ENCODE measurements at regions not wholly inside any gene's neighbourhood (a gene's known extent, or its start where the extent isn't known, plus 50 kb on each side); places are given as distances from the start of the nearest gene placed in this dataset.

GRCh38 chr1:34331020-34331926, 154.6 kb downstream of the C1orf94 start:
- no peak for DNase-seq

GRCh38 chr1:34332996-34333395, 156.3 kb downstream of the C1orf94 start:
- no peak for DNase-seq

DNA sequence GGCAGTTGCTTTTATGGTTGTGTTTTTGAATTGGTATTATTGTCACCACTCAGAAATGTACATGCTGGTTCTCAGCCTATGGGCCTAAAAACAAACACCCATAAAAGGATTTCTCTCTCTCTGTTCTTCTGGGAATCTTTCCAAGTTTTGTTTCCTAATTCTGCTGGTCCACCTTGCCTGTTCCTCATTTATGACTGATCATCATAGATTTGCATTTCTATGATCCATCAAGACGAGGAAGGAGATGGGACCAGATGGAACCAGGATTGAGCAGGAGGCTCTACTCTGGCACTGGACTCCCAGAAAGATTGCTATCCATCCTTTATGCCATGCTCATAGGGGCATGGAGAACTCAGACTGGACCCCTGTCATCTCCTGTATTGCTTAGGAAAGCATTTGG, 162.2 kb downstream of the C1orf94 start:
- DNase-seq, result no peak

- DNase-seq, result no peak
Measured at GRCh38 chr1:34341896-34342295, 165.2 kb downstream of the C1orf94 start.

DNA sequence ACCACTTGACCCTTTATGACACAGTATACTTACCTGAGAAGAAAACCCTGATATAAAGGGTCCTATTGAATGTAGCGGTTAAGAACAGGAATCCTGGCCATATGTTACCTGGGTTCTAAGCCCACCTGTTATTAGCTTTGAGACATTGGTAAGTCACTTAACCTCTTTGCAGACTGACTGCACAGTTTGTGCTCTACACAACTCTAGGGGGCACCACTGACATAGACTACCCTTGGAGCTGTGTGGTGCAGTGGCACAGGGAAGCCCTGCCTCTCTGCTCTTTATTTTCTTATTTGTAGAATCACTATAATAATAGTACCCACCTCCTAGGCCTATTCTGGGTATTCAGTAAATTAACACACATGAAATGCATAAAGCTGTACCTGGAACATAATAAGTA, 165.6 kb downstream of the C1orf94 start:
- DNase-seq, result no peak

DNA sequence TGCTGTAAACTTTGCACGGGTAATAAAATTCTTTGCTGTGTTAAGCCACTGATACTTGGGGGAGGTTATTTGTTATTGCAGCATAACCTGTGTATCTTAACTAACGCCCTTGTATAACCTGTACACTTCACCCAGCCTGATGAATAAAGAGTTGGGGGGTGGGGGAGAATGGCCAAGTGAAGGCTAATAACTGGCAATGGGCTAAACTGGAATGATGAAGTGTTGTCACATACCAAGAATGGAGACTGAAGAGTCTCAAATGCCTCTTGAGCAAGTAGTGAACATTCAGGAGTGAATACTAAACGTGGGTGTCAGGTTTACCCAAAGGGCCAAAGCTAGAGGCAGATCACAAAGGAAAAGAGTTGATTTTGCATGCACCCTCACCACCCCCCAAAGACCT, 169.4 kb downstream of the C1orf94 start:
- DNase-seq, result no peak

DNA sequence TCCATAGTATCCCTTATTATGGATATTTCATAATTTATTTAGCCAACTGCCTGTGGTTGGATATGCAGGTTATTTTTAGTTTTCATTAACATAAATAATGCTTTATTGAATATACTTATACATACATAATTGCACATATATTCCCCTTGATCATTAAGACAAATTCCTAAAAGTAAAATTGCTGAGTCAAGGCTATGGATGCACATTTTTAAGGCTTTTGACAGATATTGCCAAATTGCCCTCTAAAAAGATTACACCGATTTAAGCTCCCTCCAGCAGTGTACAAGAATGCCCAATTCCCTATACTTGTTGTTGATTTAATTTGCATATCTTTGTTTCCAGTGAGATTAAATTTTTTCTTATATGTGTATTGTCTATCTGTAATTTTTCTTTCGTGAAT, 176.7 kb downstream of the C1orf94 start:
- DNase-seq, result no peak

- no peak for DNase-seq
Measured at GRCh38 chr1:34354367-34354766, 177.7 kb downstream of the C1orf94 start.

DNA sequence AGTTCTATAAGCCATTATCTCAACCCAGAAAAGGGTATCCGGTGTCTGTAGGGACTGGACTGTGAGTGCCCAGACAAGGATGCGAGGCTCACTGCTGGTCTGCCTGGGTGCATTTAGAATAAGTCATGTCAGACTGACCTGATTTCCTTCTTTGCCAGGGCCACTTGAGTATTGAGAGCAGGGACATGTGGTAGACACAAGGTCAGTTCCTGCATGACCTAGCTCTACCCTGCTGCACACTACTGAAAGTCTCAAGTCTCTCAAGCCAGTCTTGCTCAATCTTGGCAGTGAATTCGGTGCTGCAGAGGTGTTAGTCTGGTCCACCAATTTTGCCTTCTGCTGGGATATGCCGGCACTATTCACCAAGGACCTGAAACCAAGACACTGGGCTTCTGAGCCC, 180.1 kb downstream of the C1orf94 start:
- DNase-seq, result no peak

DNA sequence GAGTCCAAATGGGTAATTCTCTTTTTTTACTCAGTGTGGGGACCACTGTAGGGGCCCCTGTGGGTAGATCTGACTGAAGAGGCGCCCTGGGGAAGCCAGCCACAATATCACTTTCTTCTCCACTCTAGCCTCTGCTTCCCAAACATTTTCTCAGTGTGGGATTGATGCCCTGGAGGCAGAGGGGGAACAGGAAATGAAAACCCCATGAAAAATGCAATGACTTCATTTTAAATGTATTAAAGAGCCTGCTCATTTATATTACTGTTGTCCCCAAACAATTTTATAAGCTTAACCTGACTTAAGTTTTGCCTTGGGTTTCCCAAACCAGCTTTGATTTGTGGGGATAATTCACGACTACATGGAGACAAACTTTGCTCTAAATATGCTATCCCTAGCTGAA, 181.9 kb downstream of the C1orf94 start:
- DNase-seq, result no peak

DNA sequence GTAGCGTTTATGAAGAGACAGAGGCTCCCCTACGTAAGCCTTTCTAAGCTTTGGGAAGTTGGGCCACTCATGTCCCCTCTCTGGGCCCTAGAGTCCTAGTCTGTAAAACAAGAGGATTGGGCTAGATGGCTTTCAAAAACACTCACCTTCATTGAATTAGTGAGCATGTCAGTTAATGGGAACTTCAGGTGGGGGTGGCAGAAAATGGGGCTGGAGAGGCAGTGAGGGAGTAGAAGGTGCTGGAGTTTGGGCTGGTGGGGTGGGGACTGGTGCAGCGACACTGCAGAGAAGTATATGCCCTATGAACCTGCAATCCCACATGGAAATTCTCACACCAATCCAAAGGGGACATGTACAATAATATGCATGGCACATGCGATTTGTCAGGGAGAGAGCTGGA, 182.7 kb downstream of the C1orf94 start:
- no peak for DNase-seq

DNA sequence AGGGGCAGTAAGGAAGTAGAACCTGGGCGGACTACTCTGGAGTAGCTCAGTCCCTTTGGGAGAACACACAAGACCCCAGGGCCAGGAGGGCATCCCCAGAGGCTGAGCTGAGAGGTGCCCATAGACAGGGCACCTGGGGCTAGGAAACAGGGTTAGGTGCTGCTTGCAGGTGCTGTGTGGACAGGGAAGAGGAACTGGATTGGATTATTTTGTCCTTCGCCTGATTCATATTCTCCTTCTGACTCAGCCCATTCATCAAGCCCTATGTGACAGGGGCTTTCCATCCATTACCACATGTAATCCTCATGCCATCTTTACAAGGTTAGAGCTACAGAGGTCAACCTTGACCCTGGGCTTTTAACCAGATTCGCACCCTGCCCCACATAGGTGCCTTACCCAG, 183.9 kb downstream of the C1orf94 start:
- no peak for DNase-seq

GRCh38 chr1:34361121-34361520, 184.4 kb downstream of the C1orf94 start:
- DNase-seq, result no peak

- no peak for DNase-seq
Measured at GRCh38 chr1:34361781-34362357, 185.2 kb downstream of the C1orf94 start.

- no peak for DNase-seq
Measured at GRCh38 chr1:34362949-34363348, 186.2 kb downstream of the C1orf94 start.

- no peak for DNase-seq
Measured at GRCh38 chr1:34363447-34363846, 186.7 kb downstream of the C1orf94 start.

- DNase-seq, result no peak
Measured at GRCh38 chr1:34363915-34364314, 187.2 kb downstream of the C1orf94 start.

DNA sequence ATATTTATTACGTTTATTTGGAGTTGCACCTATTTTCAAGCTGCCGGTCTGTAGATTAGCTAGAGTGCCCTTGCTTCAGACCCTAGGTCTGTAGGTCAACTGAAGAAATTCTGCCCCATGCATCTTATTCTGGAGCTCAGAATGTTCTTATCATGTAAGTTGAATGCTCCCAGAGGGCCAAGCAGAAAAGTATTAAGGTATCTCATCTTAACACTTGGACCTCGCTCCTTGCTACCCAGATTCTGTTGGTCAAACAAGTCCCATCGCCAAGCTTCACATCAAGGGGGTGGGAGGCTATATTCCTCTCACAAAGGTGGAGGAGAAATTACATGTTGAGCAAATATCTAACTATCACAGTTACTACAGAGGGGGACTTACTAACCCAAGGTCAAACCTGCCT, 187.7 kb downstream of the C1orf94 start:
- DNase-seq, result no peak

DNA sequence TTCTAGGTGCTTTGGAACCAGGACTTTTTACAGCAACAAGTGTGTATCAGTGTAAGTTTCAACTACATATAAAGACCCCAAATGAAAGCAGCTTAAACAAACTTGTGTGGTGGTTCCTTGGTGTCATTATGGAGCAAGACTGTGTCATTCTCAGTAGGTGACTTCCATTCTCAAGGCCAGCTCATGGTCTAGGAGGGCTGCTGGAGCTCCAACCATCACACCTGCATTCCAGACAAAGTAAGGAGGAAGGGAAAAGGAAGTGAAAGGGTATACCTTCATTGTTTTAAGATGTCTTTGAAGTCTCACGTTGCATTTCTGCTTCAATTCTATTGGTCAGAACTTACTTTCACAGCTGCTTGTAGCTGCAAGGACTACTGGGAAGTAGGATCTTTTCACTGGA, 188.6 kb downstream of the C1orf94 start:
- no peak for DNase-seq

GRCh38 chr1:34366875-34367624, 190.3 kb downstream of the C1orf94 start:
- no peak for DNase-seq

DNA sequence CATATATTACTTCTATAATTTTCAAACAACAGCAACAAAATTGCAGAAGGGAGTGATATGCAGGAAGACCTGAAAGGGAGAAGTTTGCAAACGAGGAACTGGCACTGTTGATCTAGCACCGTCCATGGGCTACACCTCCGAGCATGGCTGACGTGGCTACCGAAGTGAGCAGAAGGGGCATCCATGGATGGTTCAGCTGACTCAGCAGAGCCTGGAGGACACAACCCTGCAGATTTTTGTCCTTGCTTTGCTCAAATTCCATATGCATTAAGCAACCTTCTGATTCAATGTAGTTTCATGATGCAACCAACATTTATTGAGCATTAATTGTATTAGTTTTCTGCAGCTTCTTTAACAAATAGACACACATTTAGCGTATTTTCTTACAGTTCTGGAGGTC, 191.2 kb downstream of the C1orf94 start:
- DNase-seq, result no peak

GRCh38 chr1:34369701-34370455, 193.2 kb downstream of the C1orf94 start:
- no peak for DNase-seq

- no peak for DNase-seq
Measured at GRCh38 chr1:34370748-34371147, 194.0 kb downstream of the C1orf94 start.
